ENCODE measurements at regions not wholly inside any gene's neighbourhood (a gene's known extent, or its start where the extent isn't known, plus 50 kb on each side); places are given as distances from the start of the nearest gene placed in this dataset.

DNA sequence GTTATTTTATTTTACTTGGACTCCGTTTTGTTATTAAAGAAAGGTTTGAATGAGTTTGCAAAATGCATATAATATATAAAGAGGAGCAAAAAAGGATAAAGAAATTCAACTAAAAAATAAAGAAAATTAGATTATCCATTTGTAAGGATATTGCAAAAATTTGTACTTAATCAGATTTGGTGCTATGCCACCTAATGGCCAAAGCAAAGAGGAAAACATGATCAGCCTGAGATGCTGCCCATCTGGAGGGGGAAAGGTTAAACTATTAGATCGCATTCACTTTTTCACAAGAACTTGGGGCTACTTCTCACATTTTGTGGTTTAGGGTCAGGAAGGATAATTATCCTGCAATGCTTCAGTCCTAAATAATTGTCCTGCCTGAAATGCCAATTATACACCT is 350.6 kb downstream of the MLLT3 start:
- Mint-ChIP-seq H3K4me1 (ENCODE audit: insufficient read depth, unreplicated experiment) (peaks cover 11% of the 10 kb centered on the region), H3K27ac (ENCODE audit: low read depth, unreplicated experiment) (no peak overlapping the region), H3K4me3 (ENCODE audit: unreplicated experiment) (no peak overlapping the region), H3K9me3 (ENCODE audit: unreplicated experiment) (no peaks in the 10 kb centered on the region), H3K36me3 (ENCODE audit: insufficient read depth, unreplicated experiment) (no peaks in the 10 kb centered on the region), H3K27me3 (ENCODE audit: insufficient read depth, unreplicated experiment) (no peaks in the 10 kb centered on the region)
- no TSS peak for BruUV-seq (replicated peaks)
- TF ChIP-seq, protein P1, sequence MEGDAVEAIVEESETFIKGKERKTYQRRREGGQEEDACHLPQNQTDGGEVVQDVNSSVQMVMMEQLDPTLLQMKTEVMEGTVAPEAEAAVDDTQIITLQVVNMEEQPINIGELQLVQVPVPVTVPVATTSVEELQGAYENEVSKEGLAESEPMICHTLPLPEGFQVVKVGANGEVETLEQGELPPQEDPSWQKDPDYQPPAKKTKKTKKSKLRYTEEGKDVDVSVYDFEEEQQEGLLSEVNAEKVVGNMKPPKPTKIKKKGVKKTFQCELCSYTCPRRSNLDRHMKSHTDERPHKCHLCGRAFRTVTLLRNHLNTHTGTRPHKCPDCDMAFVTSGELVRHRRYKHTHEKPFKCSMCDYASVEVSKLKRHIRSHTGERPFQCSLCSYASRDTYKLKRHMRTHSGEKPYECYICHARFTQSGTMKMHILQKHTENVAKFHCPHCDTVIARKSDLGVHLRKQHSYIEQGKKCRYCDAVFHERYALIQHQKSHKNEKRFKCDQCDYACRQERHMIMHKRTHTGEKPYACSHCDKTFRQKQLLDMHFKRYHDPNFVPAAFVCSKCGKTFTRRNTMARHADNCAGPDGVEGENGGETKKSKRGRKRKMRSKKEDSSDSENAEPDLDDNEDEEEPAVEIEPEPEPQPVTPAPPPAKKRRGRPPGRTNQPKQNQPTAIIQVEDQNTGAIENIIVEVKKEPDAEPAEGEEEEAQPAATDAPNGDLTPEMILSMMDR (IDR thresholded peaks at IDR 0.05; ENCODE audit: unreplicated experiment) = peak; percentile 16
- intact Hi-C loops (cut with micrococcal nuclease) = loop anchor here (1.0 kb wide), 1 partner anchor 345 kb away; no protein-coding TSS in a partner anchor
- DNase-seq (ENCODE audit: unreplicated experiment) = no peak
- ChIA-PET POLR2A (no interaction called here), CTCF (interaction anchor here (0.7 kb wide), 1 partner anchor 123 kb away, joined by 4 read pairs; no protein-coding TSS in a partner anchor)

GRCh38 chr9:20271096-20271495 is 351.2 kb downstream of the MLLT3 start:
- Mint-ChIP-seq H3K27me3 (ENCODE audit: insufficient read depth, unreplicated experiment) (no peaks in the 10 kb centered on the region), H3K4me1 (ENCODE audit: insufficient read depth, unreplicated experiment) (peaks cover 11% of the 10 kb centered on the region), H3K4me3 (ENCODE audit: unreplicated experiment) (no peak overlapping the region), H3K27ac (ENCODE audit: low read depth, unreplicated experiment) (no peak overlapping the region), H3K36me3 (ENCODE audit: insufficient read depth, unreplicated experiment) (no peaks in the 10 kb centered on the region), H3K9me3 (ENCODE audit: unreplicated experiment) (peaks cover 4% of the 10 kb centered on the region)
- intact Hi-C loops (cut with micrococcal nuclease) = loop anchor here (1.0 kb wide), 1 partner anchor 345 kb away; no protein-coding TSS in a partner anchor
- TF ChIP-seq, protein P1 (IDR thresholded peaks at IDR 0.05; ENCODE audit: unreplicated experiment) = no peak
- POLR2A ChIA-PET = no interaction called here
- DNase-seq (ENCODE audit: unreplicated experiment) = no peak
- BruUV-seq (replicated peaks) = no TSS peak
- CTCF ChIA-PET = interaction anchor here (0.7 kb wide), 1 partner anchor 123 kb away, joined by 4 read pairs; no protein-coding TSS in a partner anchor

DNA sequence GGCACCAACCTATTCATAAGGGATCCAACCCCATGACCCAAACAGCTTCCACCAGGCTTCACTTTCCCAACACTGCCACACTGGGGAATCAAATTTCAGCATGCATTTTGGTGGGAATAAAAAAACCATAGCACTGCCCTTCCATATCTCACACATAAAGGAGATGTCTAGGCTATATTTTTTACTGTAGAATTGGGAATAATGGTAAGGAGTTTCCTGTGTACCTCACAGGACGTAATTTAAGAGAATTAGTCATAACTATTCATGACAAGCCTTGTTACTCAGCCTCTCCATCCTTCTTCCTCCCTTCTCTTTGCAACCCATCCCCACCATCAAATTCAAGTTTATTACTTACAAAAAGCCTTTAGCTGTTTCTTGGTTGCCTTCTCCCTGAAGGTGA is 352.1 kb downstream of the MLLT3 start:
- no peaks in the 10 kb centered on the region for H3K36me3 Mint-ChIP-seq (ENCODE audit: insufficient read depth, unreplicated experiment)
- peaks cover 11% of the 10 kb centered on the region for H3K4me1 Mint-ChIP-seq (ENCODE audit: insufficient read depth, unreplicated experiment)
- DNase-seq (ENCODE audit: unreplicated experiment) = no peak
- ChIA-PET CTCF (interaction anchor here (0.6 to 1.4 kb wide), 3 partner anchors 14 to 637 kb away, joined by 3 read pairs; no protein-coding TSS in a partner anchor), POLR2A (no interaction called here)
- TF ChIP-seq, protein P1 (IDR thresholded peaks at IDR 0.05; ENCODE audit: unreplicated experiment) = no peak
- BruUV-seq (replicated peaks) = no TSS peak
- H3K9me3 Mint-ChIP-seq (ENCODE audit: unreplicated experiment) = peaks cover 6% of the 10 kb centered on the region
- H3K4me3 Mint-ChIP-seq (ENCODE audit: unreplicated experiment) = no peak overlapping the region
- no peaks in the 10 kb centered on the region for H3K27me3 Mint-ChIP-seq (ENCODE audit: insufficient read depth, unreplicated experiment)
- H3K27ac Mint-ChIP-seq (ENCODE audit: low read depth, unreplicated experiment) = no peak overlapping the region
- intact Hi-C loops (cut with micrococcal nuclease) = no loop called here

GRCh38 chr9:20269620-20270019 is 352.7 kb downstream of the MLLT3 start:
- ChIA-PET CTCF (interaction anchor here (0.5 to 1.4 kb wide), 3 partner anchors 13 to 638 kb away, joined by 3 to 4 read pairs (median 3); no protein-coding TSS in a partner anchor), POLR2A (no interaction called here)
- no TSS peak for BruUV-seq (replicated peaks)
- H3K27ac Mint-ChIP-seq (ENCODE audit: low read depth, unreplicated experiment) = no peak overlapping the region
- DNase-seq (ENCODE audit: unreplicated experiment) = no peak
- no peaks in the 10 kb centered on the region for H3K27me3 Mint-ChIP-seq (ENCODE audit: insufficient read depth, unreplicated experiment)
- peaks cover 11% of the 10 kb centered on the region for H3K4me1 Mint-ChIP-seq (ENCODE audit: insufficient read depth, unreplicated experiment)
- no peaks in the 10 kb centered on the region for H3K36me3 Mint-ChIP-seq (ENCODE audit: insufficient read depth, unreplicated experiment)
- intact Hi-C loops (cut with micrococcal nuclease) = no loop called here
- peaks cover 6% of the 10 kb centered on the region for H3K9me3 Mint-ChIP-seq (ENCODE audit: unreplicated experiment)
- TF ChIP-seq, protein P1 (IDR thresholded peaks at IDR 0.05; ENCODE audit: unreplicated experiment) = no peak
- no peak overlapping the region for H3K4me3 Mint-ChIP-seq (ENCODE audit: unreplicated experiment)

Measured in MCF 10A (cell line).